ENCODE measurements at regions not wholly inside any gene's neighbourhood (a gene's known extent, or its start where the extent isn't known, plus 50 kb on each side); places are given as distances from the start of the nearest gene placed in this dataset.

- TF ChIP-seq POLR2A (IDR thresholded peaks at IDR 0.05) (no peak), POLR2AphosphoS5 (IDR thresholded peaks at IDR 0.05) (no peak)
Observed at GRCh38 chr5:71957292-71957898, 149.9 kb upstream of the MAP1B start.

All from spleen (tissue), 3 donors.